C4-2B (cell line): ENCODE measurements at regions not wholly inside any gene's neighbourhood (a gene's known extent, or its start where the extent isn't known, plus 50 kb on each side); places are given as distances from the start of the nearest gene placed in this dataset.

Source experiments
- H3K27ac ChIP-seq: fragments of 450-650 bp; 2 replicates; pipeline ENCODE4 v1.5.1; 2017
- CTCF ChIP-seq: fragments of 450-650 bp; conservative IDR thresholded peaks from 2 replicates; pipeline ENCODE4 v1.5.1; 2017; ENCODE audit warnings: mild to moderate bottlenecking
- ZFX ChIP-seq: fragments of 450-650 bp; IDR thresholded peaks from 2 replicates; pipeline ENCODE4 v1.6.1; 2017

- H3K27ac ChIP-seq, result no peak overlapping the region
- TF ChIP-seq ZFX (no peak), CTCF (no peak)
Measured at GRCh38 chrX:69305333-69306062, 140.2 kb upstream of the PJA1 start.

DNA sequence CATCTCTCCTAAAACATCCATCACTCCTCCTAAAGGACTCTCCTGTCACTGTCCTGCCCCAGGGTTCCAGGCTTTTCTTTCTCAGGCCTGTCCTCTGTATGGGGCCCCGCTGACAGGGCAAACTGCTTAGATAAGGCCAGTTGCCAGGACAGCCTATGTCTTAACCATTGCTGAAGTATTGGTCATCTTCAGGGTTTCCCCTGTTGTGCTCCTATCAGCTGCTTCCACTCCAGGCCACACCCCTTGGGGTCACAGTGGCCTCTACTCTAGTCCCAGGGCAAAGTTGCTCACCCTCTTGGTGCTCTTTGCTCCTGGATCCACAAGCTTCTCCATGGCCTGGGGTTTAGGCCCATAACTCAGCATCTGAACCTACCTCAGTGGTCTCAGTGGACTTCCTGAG is 138.0 kb upstream of the PJA1 start:
- H3K27ac ChIP-seq, result no peak overlapping the region
- TF ChIP-seq CTCF (no peak), ZFX (no peak)

- no peak overlapping the region for H3K27ac ChIP-seq
- no peak for TF ChIP-seq ZFX
- TF ChIP-seq CTCF, result no peak
Measured at GRCh38 chrX:69299951-69300714, 134.9 kb upstream of the PJA1 start.

DNA sequence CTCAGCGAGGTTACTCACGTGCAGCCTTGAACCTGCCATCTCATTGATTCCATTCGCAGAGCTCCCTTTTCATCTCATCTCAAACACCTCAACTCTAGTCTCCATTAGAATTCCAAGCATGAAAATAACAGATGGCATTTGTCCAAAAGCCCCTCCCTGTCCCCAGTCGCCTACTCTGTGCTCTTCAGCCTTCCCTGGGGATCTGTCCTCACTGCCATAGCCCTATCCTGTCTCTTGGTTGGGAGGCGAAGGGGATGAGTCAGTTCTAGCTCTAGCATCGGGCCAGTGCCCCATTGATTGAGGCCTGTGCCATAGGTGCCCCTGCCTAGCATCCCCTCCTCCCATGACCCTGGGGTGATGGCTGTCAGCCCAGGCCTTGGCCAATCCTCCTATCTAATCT is 134.0 kb upstream of the PJA1 start:
- TF ChIP-seq CTCF, result no peak
- TF ChIP-seq ZFX, result no peak
- no peak overlapping the region for H3K27ac ChIP-seq

- TF ChIP-seq CTCF (no peak), ZFX (no peak)
- H3K27ac ChIP-seq, result no peak overlapping the region
Measured at GRCh38 chrX:69298466-69299140, 133.3 kb upstream of the PJA1 start.

DNA sequence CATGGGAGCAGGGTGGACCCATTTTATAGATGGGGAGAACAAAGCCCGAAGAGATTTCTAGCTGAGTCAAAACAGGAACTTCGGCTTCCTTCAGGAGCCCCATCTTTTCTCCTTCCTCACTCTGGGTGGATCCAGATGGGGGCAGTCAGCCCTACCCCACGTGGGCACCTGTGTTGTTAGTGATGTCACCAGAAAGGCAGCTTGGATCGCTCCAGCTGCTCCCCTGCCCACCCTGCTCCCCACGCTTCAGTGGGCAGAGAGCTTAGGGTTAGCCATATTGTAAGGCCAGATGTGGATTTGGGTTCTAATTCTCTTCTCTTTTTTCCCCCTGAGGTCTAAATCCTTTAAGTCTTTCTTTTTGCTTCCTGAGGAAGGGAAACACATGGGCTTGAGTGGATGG is 132.3 kb upstream of the PJA1 start:
- H3K27ac ChIP-seq, result no peak overlapping the region
- TF ChIP-seq ZFX, result no peak
- no peak for TF ChIP-seq CTCF
